Keratinocyte (primary cell): ENCODE measurements at regions not wholly inside any gene's neighbourhood (a gene's known extent, or its start where the extent isn't known, plus 50 kb on each side); places are given as distances from the start of the nearest gene placed in this dataset.

Experiments used
- DNase-seq: peaks from one replicate; pipeline ENCODE4 v3.0.0-alpha.2; 2011; ENCODE audit warnings: low read depth, missing footprints, low spot score
- FAIRE-seq: peaks from 2 replicates; lab custom pipeline; 2011; peaks lifted over from hg19 to GRCh38; lab: Jason Lieb, UNC
- H2AFZ ChIP-seq: 2 replicates; pipeline ENCODE4 v1.6.0; 2012; ENCODE audit warnings: low read length, control low read depth, inconsistent platforms; ENCODE audit not compliant: control insufficient read depth
- H3K27ac ChIP-seq: 2 replicates; pipeline ENCODE4 v1.5.1; 2011; ENCODE audit warnings: low read length; ENCODE audit not compliant: control insufficient read depth, insufficient read depth
- H3K27me3 ChIP-seq: 3 replicates; pipeline ENCODE4 v1.6.0; 2011; ENCODE audit warnings: low read length; ENCODE audit not compliant: control insufficient read depth, insufficient read depth; ENCODE audit errors: extremely low read depth
- H3K36me3 ChIP-seq, 2 experiments: 2 replicates in 1 of 2; 3 replicates in 1 of 2; pipeline ENCODE4 v1.5.1; 2011; ENCODE audit warnings: low read length in 2 of 2, mild to moderate bottlenecking in 1 of 2; ENCODE audit not compliant: control insufficient read depth in 2 of 2, insufficient read depth in 2 of 2; ENCODE audit errors: extremely low read depth in 1 of 2
- H3K4me1 ChIP-seq: 3 replicates; pipeline ENCODE4 v1.5.1; 2011; ENCODE audit warnings: low read length; ENCODE audit not compliant: control insufficient read depth, insufficient read depth; ENCODE audit errors: extremely low read depth
- H3K4me2 ChIP-seq: 3 replicates; pipeline ENCODE4 v1.6.0; 2011; ENCODE audit warnings: low read depth, low read length; ENCODE audit not compliant: control insufficient read depth, insufficient read depth; ENCODE audit errors: extremely low read depth
- H3K4me3 ChIP-seq, 3 experiments: fragments of 200-600 bp in 1 of 3; sonication (generic) in 1 of 3; 2 replicates in 2 of 3; 3 replicates in 1 of 3; pipeline ENCODE4 v1.5.1; 2011 to 2016; ENCODE audit warnings: low read length in 3 of 3, mild to moderate bottlenecking in 3 of 3, control low read depth in 2 of 3, inconsistent platforms in 1 of 3, low read depth in 1 of 3, mixed read lengths in 1 of 3, mixed run types in 1 of 3, moderate library complexity in 1 of 3; ENCODE audit not compliant: control insufficient read depth in 2 of 3, insufficient read depth in 2 of 3; ENCODE audit errors: extremely low read depth in 1 of 3
- H3K79me2 ChIP-seq: 2 replicates; pipeline ENCODE4 v1.6.0; 2012; ENCODE audit warnings: low read length; ENCODE audit not compliant: control insufficient read depth, insufficient read depth
- H3K9ac ChIP-seq: 3 replicates; pipeline ENCODE4 v1.6.0; 2011; ENCODE audit warnings: low read length; ENCODE audit not compliant: control insufficient read depth, insufficient read depth; ENCODE audit errors: extremely low read depth
- H3K9me1 ChIP-seq: 3 replicates; pipeline ENCODE4 v1.6.0; 2011; ENCODE audit warnings: low read length; ENCODE audit not compliant: control insufficient read depth, insufficient read depth; ENCODE audit errors: extremely low read depth
- H3K9me3 ChIP-seq: 2 replicates; pipeline ENCODE4 v1.5.1; 2012; ENCODE audit warnings: low read depth, low read length; ENCODE audit not compliant: control insufficient read depth
- H4K20me1 ChIP-seq: 3 replicates; pipeline ENCODE4 v1.6.0; 2011; ENCODE audit warnings: low read length; ENCODE audit not compliant: control insufficient read depth, insufficient read depth; ENCODE audit errors: extremely low read depth
- EZH2 ChIP-seq: IDR thresholded peaks from one replicate; pipeline ENCODE4 v1.6.1; 2012; ENCODE audit warnings: inconsistent platforms, mild to moderate bottlenecking, low read length, moderate library complexity
- dilution Hi-C: fragments of 300-500 bp; cut with MboI; formaldehyde crosslinking; loops from one replicate; pipeline ENCODE4 v1.7.0; 2020; ENCODE audit warnings: low sequenced_read_pairs; ENCODE audit not compliant: extremely low pct_ligation_motif_present
- TF ChIP-seq, protein P1 (sequence below), 3 experiments: IDR thresholded peaks in 1 of 3; conservative IDR thresholded peaks in 1 of 3; optimal IDR thresholded peaks in 1 of 3; 2 replicates in 2 of 3; 3 replicates in 1 of 3; pipeline versions ENCODE3 to v1.5.1; 2011; ENCODE audit warnings: low read length in 3 of 3, mild to moderate bottlenecking in 3 of 3, moderate library complexity in 2 of 3, control low read depth in 1 of 3, inconsistent platforms in 1 of 3; ENCODE audit not compliant: insufficient read depth in 2 of 3; ENCODE audit errors: extremely low read depth in 1 of 3

DNA sequence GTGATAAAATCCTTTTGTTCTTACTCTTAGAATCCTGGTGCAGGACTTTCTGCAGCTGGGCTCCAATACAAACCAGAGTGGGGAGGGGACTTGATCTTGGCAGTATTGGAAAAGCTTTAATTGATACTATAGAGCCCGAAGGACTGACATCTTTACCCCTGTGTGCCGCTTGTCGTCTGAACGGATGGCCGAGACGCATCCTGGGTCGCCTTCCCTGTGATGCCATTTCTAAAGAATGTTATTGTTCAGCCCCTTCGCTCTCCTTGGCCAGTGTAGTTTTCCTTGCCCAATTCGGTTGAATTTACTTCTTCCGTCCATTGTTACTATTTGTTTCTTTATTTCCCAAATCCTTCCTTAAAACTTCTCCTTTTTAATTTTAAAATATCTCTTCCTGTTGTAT lies 80.9 kb downstream of the CLDN34 start:
- Histone ChIP-seq H3K9me1 (no peaks in the 10 kb centered on the region), H3K36me3 (no peaks in the 10 kb centered on the region), H4K20me1 (no peaks in the 10 kb centered on the region), H3K9me3 (no peaks in the 10 kb centered on the region), H3K4me1 (peaks cover 42% of the 10 kb centered on the region), H3K9ac (no peak overlapping the region), H3K4me2 (no peak overlapping the region), H3K27ac (no peak overlapping the region), H3K4me3 (no peak overlapping the region), H3K79me2 (peaks cover 10% of the 10 kb centered on the region), H2AFZ (no peak overlapping the region), H3K27me3 (no peaks in the 10 kb centered on the region)
- no peak for FAIRE-seq
- dilution Hi-C loops, result no loop called here
- TF ChIP-seq EZH2, result no peak
- TF ChIP-seq, protein P1, sequence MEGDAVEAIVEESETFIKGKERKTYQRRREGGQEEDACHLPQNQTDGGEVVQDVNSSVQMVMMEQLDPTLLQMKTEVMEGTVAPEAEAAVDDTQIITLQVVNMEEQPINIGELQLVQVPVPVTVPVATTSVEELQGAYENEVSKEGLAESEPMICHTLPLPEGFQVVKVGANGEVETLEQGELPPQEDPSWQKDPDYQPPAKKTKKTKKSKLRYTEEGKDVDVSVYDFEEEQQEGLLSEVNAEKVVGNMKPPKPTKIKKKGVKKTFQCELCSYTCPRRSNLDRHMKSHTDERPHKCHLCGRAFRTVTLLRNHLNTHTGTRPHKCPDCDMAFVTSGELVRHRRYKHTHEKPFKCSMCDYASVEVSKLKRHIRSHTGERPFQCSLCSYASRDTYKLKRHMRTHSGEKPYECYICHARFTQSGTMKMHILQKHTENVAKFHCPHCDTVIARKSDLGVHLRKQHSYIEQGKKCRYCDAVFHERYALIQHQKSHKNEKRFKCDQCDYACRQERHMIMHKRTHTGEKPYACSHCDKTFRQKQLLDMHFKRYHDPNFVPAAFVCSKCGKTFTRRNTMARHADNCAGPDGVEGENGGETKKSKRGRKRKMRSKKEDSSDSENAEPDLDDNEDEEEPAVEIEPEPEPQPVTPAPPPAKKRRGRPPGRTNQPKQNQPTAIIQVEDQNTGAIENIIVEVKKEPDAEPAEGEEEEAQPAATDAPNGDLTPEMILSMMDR (optimal IDR thresholded peaks at IDR 0.05 in 1 of 3, IDR thresholded peaks at IDR 0.05 in 1 of 3, conservative IDR thresholded peaks at IDR 0.05 in 1 of 3; ENCODE audit: extremely low read depth in 1 of 3, insufficient read depth in 2 of 3, low read length in 3 of 3), result no peak
- no peak for DNase-seq

DNA sequence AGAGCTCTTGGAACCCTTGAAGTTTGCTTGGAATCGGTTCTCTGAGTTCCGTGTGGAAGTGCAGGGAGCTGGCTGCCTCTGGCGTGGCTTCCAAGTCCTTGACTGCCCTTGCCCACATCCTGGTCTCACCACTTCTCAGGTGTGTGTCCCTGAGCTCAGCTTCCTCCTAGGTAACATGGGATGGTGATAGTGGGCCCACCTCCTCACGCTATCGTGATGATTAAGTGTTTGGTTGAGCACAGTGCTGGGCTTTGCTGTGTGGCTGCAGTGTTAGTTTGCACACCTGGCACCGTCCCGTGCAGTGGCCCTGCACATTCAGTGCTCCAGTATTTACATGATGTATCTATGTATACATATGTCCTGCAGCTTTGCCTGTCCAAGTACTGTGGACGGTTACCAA lies 81.5 kb downstream of the CLDN34 start:
- TF ChIP-seq EZH2, result no peak
- TF ChIP-seq, protein P1 (optimal IDR thresholded peaks at IDR 0.05 in 1 of 3, IDR thresholded peaks at IDR 0.05 in 1 of 3, conservative IDR thresholded peaks at IDR 0.05 in 1 of 3; ENCODE audit: extremely low read depth in 1 of 3, insufficient read depth in 2 of 3, low read length in 3 of 3), result no peak
- Histone ChIP-seq H3K9me1 (no peaks in the 10 kb centered on the region), H3K27ac (no peak overlapping the region), H3K9ac (no peak overlapping the region), H3K27me3 (no peaks in the 10 kb centered on the region), H3K4me2 (no peak overlapping the region), H3K9me3 (no peaks in the 10 kb centered on the region), H2AFZ (no peak overlapping the region), H3K79me2 (peaks cover 12% of the 10 kb centered on the region), H3K36me3 (no peaks in the 10 kb centered on the region), H4K20me1 (no peaks in the 10 kb centered on the region), H3K4me1 (peaks cover 45% of the 10 kb centered on the region), H3K4me3 (no peak overlapping the region)
- FAIRE-seq (no peak), DNase-seq (no peak)
- dilution Hi-C loops, result no loop called here
